ENCODE measurements at regions not wholly inside any gene's neighbourhood (a gene's known extent, or its start where the extent isn't known, plus 50 kb on each side); places are given as distances from the start of the nearest gene placed in this dataset.

DNA sequence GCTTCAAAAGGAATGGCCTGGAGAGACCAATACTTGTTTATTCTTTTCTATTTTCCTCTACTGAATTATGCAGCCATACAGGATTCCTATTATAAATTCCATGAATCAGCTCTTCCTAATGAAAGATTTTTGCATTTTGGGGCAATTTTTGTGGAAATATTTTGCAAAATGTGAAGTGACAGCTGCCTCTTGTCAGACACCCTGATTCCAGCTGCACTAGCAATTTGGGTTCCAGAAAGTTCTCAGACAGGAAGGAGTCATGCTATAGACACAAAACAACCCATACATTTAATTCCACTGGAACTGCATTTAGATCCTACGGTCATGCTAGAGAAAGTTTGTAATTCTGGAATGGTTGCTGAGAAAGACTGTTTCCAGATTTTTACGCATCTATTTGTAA, 119.5 kb downstream of the XCL2 start:
- TF ChIP-seq MAX (IDR thresholded peaks at IDR 0.05) = no peak
- TF ChIP-seq ZBTB7A (IDR thresholded peaks at IDR 0.05; ENCODE audit: low read depth) = no peak
- no peak for TF ChIP-seq EP300 (IDR thresholded peaks at IDR 0.05; ENCODE audit: borderline replicate concordance)
- no peak for TF ChIP-seq NFIC (IDR thresholded peaks at IDR 0.05)
- no peak for TF ChIP-seq CEBPB (IDR thresholded peaks at IDR 0.05)
- no peak for TF ChIP-seq EGR1 (IDR thresholded peaks at IDR 0.05)
- TF ChIP-seq, protein P1, sequence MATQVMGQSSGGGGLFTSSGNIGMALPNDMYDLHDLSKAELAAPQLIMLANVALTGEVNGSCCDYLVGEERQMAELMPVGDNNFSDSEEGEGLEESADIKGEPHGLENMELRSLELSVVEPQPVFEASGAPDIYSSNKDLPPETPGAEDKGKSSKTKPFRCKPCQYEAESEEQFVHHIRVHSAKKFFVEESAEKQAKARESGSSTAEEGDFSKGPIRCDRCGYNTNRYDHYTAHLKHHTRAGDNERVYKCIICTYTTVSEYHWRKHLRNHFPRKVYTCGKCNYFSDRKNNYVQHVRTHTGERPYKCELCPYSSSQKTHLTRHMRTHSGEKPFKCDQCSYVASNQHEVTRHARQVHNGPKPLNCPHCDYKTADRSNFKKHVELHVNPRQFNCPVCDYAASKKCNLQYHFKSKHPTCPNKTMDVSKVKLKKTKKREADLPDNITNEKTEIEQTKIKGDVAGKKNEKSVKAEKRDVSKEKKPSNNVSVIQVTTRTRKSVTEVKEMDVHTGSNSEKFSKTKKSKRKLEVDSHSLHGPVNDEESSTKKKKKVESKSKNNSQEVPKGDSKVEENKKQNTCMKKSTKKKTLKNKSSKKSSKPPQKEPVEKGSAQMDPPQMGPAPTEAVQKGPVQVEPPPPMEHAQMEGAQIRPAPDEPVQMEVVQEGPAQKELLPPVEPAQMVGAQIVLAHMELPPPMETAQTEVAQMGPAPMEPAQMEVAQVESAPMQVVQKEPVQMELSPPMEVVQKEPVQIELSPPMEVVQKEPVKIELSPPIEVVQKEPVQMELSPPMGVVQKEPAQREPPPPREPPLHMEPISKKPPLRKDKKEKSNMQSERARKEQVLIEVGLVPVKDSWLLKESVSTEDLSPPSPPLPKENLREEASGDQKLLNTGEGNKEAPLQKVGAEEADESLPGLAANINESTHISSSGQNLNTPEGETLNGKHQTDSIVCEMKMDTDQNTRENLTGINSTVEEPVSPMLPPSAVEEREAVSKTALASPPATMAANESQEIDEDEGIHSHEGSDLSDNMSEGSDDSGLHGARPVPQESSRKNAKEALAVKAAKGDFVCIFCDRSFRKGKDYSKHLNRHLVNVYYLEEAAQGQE (IDR thresholded peaks at IDR 0.05; ENCODE audit: low read depth) = no peak
- no peak for TF ChIP-seq RAD21 (IDR thresholded peaks at IDR 0.05; ENCODE audit: low read depth)
- TF ChIP-seq TEAD4 (IDR thresholded peaks at IDR 0.05) = no peak
- no peak for TF ChIP-seq YY1 (IDR thresholded peaks at IDR 0.05; ENCODE audit: low read depth)
- TF ChIP-seq TAF1 (IDR thresholded peaks at IDR 0.05; ENCODE audit: low read depth) = no peak
- TF ChIP-seq CREB1 (IDR thresholded peaks at IDR 0.05; ENCODE audit: low read depth) = no peak
- no peak for TF ChIP-seq TCF12 (IDR thresholded peaks at IDR 0.05; ENCODE audit: low read depth)
